ENCODE measurements at regions not wholly inside any gene's neighbourhood (a gene's known extent, or its start where the extent isn't known, plus 50 kb on each side); places are given as distances from the start of the nearest gene placed in this dataset.

- DNase-seq (ENCODE audit: low read depth in 2 of 2) = no peak
These were observed 85.6 kb upstream of the RASGEF1B start for GRCh38 chr4:81557306-81557705.

- DNase-seq (ENCODE audit: low read depth in 2 of 2) = no peak
These were observed 83.8 kb upstream of the RASGEF1B start for GRCh38 chr4:81555489-81555888.

GRCh38 chr4:81552086-81552485 is 80.4 kb upstream of the RASGEF1B start:
- DNase-seq (ENCODE audit: low read depth in 2 of 2) = no peak

GRCh38 chr4:81550388-81550859 is 78.7 kb upstream of the RASGEF1B start:
- DNase-seq (ENCODE audit: low read depth in 2 of 2) = no peak

GRCh38 chr4:81549984-81550383 is 78.3 kb upstream of the RASGEF1B start:
- DNase-seq (ENCODE audit: low read depth in 2 of 2) = no peak

GRCh38 chr4:81546777-81547176 is 75.1 kb upstream of the RASGEF1B start:
- DNase-seq (ENCODE audit: low read depth in 2 of 2) = no peak

- no peak for DNase-seq (ENCODE audit: low read depth in 2 of 2)
These were observed 69.6 kb upstream of the RASGEF1B start for GRCh38 chr4:81541161-81541945.

- DNase-seq (ENCODE audit: low read depth in 2 of 2) = no peak
These were observed 67.2 kb upstream of the RASGEF1B start for GRCh38 chr4:81538716-81539427.

GRCh38 chr4:81531410-81531809 is 59.7 kb upstream of the RASGEF1B start:
- no peak for DNase-seq (ENCODE audit: low read depth in 2 of 2)

- no peak for DNase-seq (ENCODE audit: low read depth in 2 of 2)
These were observed 57.3 kb upstream of the RASGEF1B start for GRCh38 chr4:81528979-81529378.

- no peak for DNase-seq (ENCODE audit: low read depth in 2 of 2)
These were observed 56.5 kb upstream of the RASGEF1B start for GRCh38 chr4:81528200-81528599.

GRCh38 chr4:81527709-81528108 is 56.0 kb upstream of the RASGEF1B start:
- DNase-seq (ENCODE audit: low read depth in 2 of 2) = no peak

GRCh38 chr4:81527115-81527514 is 55.4 kb upstream of the RASGEF1B start:
- no peak for DNase-seq (ENCODE audit: low read depth in 2 of 2)

GRCh38 chr4:81526706-81527105 is 55.0 kb upstream of the RASGEF1B start:
- DNase-seq (ENCODE audit: low read depth in 2 of 2) = no peak

- DNase-seq (ENCODE audit: low read depth in 2 of 2) = no peak
These were observed 52.1 kb upstream of the RASGEF1B start for GRCh38 chr4:81523672-81524327.

GRCh38 chr4:81522711-81523110 is 51.0 kb upstream of the RASGEF1B start:
- DNase-seq (ENCODE audit: low read depth in 2 of 2) = no peak

GRCh38 chr4:81521708-81522107 is 50.0 kb upstream of the RASGEF1B start:
- no peak for DNase-seq (ENCODE audit: low read depth in 2 of 2)

Measured in activated CD8-positive, alpha-beta memory T cell treated with anti-CD3 and anti-CD28 coated beads for 4 hours (primary cell).